22Rv1 (cell line): ENCODE measurements at regions not wholly inside any gene's neighbourhood (a gene's known extent, or its start where the extent isn't known, plus 50 kb on each side); places are given as distances from the start of the nearest gene placed in this dataset.

Experiments
- CTCF ChIP-seq: fragments of 450-650 bp; IDR thresholded peaks from 2 replicates; pipeline ENCODE4 v1.5.1; 2017; ENCODE audit warnings: mild to moderate bottlenecking
- ZFX ChIP-seq: fragments of 450-650 bp; IDR thresholded peaks from 2 replicates; pipeline ENCODE4 v1.6.1; 2017; ENCODE audit warnings: antibody characterized with exemption, borderline replicate concordance

- TF ChIP-seq CTCF (peak; percentile 70), ZFX (no peak)
Measured at GRCh38 chr16:17556276-17557052, 85.7 kb upstream of the XYLT1 start.
